Hepatocyte (in vitro differentiated cells): ENCODE measurements at regions not wholly inside any gene's neighbourhood (a gene's known extent, or its start where the extent isn't known, plus 50 kb on each side); places are given as distances from the start of the nearest gene placed in this dataset.

Experiments
- DNase-seq: peaks from one replicate; pipeline ENCODE4 v3.0.0-alpha.2; 2016; ENCODE audit warnings: low spot score
- H2AFZ ChIP-seq: fragments of 200-600 bp; sonication (generic); 2 replicates; pipeline ENCODE4 v1.6.0; 2016; ENCODE audit warnings: antibody characterized with exemption, mild to moderate bottlenecking
- H3K27ac ChIP-seq: fragments of 200-600 bp; sonication (generic); 2 replicates; pipeline ENCODE4 v1.5.1; 2016; ENCODE audit warnings: mild to moderate bottlenecking
- H3K27me3 ChIP-seq: fragments of 200-600 bp; sonication (generic); 2 replicates; pipeline ENCODE4 v1.6.1; 2016
- H3K36me3 ChIP-seq: fragments of 200-600 bp; sonication (generic); replicated peaks from 2 replicates; pipeline ENCODE4 v1.5.1; 2016; ENCODE audit warnings: low read depth; ENCODE audit not compliant: insufficient read depth
- H3K4me1 ChIP-seq: fragments of 200-600 bp; sonication (generic); 2 replicates; pipeline ENCODE4 v1.5.1; 2016; ENCODE audit warnings: mild to moderate bottlenecking, moderate library complexity; ENCODE audit not compliant: insufficient read depth
- H3K4me2 ChIP-seq: fragments of 200-600 bp; sonication (generic); 2 replicates; pipeline ENCODE4 v1.6.0; 2016
- H3K4me3 ChIP-seq: fragments of 200-600 bp; sonication (generic); 2 replicates; pipeline ENCODE4 v1.5.1; 2016; ENCODE audit warnings: mild to moderate bottlenecking
- H3K79me2 ChIP-seq: fragments of 200-600 bp; sonication (generic); 2 replicates; pipeline ENCODE4 v1.6.0; 2017; ENCODE audit warnings: mild to moderate bottlenecking
- H3K9me2 ChIP-seq: fragments of 200-600 bp; sonication (generic); replicated peaks from 2 replicates; pipeline ENCODE4 v1.6.0; 2017; ENCODE audit warnings: mild to moderate bottlenecking; ENCODE audit not compliant: insufficient read depth
- H3K9me3 ChIP-seq: fragments of 200-600 bp; sonication (generic); 2 replicates; pipeline ENCODE4 v1.5.1; 2016; ENCODE audit warnings: low read depth, mild to moderate bottlenecking
- H4K20me1 ChIP-seq: fragments of 200-600 bp; sonication (generic); 2 replicates; pipeline ENCODE4 v1.6.0; 2016; ENCODE audit warnings: mild to moderate bottlenecking; ENCODE audit not compliant: insufficient read depth, poor library complexity, severe bottlenecking
- CTCF ChIP-seq: fragments of 200-600 bp; sonication (generic); IDR thresholded peaks from 2 replicates; pipeline ENCODE4 v1.5.1; 2016; ENCODE audit warnings: antibody characterized with exemption, mild to moderate bottlenecking; ENCODE audit not compliant: poor library complexity
- EZH2 ChIP-seq: fragments of 200-600 bp; sonication (generic); IDR thresholded peaks from 2 replicates; pipeline ENCODE4 v1.6.1; 2016; ENCODE audit warnings: antibody characterized with exemption, mild to moderate bottlenecking, borderline replicate concordance
- EZH2phosphoT487 ChIP-seq: fragments of 200-600 bp; sonication (generic); IDR thresholded peaks from one replicate; pipeline ENCODE4 v1.6.1; 2018; ENCODE audit warnings: antibody characterized with exemption, mild to moderate bottlenecking, low read depth, moderate library complexity; ENCODE audit not compliant: unreplicated experiment, severe bottlenecking
- WGBS: methylation state at CpG from one replicate; pipeline ENCODE4 v1.1.6; 2016; ENCODE audit warnings: low lambda C conversion rate; ENCODE audit errors: missing lambda C conversion rate; 5-methylcytosine and 5-hydroxymethylcytosine counted together

DNA sequence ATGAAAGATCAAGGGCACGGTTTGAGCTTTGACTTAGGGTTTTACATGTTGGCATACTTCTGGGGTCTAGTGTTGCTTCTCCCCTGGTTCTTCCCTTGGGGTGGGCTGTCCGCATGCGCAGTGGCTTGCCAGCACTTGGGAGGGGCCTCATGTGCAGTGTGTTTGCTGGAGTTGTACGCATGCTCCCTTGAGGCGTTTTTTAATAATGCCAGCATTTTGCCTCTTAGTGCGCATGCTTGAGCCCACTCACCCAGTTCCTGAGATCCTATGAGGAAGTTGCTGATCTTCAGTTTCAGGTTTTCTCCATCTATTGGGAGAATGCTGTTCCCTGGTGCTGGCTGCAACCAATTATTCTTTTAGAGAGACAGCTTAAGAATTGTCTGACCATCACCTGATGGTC is 113.4 kb upstream of the GPR141 start:
- Histone ChIP-seq H4K20me1 (no peaks in the 10 kb centered on the region), H2AFZ (no peak overlapping the region), H3K9me3 (no peaks in the 10 kb centered on the region), H3K4me3 (no peak overlapping the region), H3K4me1 (no peaks in the 10 kb centered on the region), H3K79me2 (no peaks in the 10 kb centered on the region), H3K9me2 (no peaks in the 10 kb centered on the region), H3K27ac (no peak overlapping the region), H3K4me2 (no peak overlapping the region), H3K27me3 (no peaks in the 10 kb centered on the region), H3K36me3 (no peaks in the 10 kb centered on the region)
- no peak for TF ChIP-seq EZH2phosphoT487
- TF ChIP-seq CTCF, result no peak
- TF ChIP-seq EZH2, result no peak
- DNase-seq, result no peak
- 98% methylated on average over 6 of the region's 6 CpGs for WGBS

DNA sequence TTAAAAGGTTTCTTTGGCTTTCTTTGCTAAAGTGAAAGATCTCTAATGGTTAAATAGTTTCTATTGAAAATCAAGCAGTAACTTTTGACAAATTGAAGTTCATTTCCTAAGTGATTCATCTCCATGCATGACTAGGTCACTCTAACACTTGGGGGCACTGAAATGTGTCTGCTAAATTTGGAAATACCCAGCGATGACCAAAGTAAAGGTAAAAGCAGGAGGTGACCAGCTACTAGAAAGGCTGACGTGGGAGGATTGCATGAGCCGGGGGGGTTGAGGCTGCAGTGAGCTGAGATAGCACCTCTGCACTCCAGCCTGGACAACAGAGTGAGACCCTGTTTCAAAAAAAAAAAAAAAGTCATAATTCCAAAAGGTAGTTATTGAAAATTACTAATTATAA is 111.8 kb upstream of the GPR141 start:
- no peak for TF ChIP-seq CTCF
- no peak for TF ChIP-seq EZH2
- TF ChIP-seq EZH2phosphoT487, result no peak
- Histone ChIP-seq H3K4me1 (no peaks in the 10 kb centered on the region), H3K4me3 (no peak overlapping the region), H3K9me2 (no peaks in the 10 kb centered on the region), H3K27ac (no peak overlapping the region), H3K4me2 (no peak overlapping the region), H3K9me3 (no peaks in the 10 kb centered on the region), H2AFZ (no peak overlapping the region), H4K20me1 (no peaks in the 10 kb centered on the region), H3K27me3 (no peaks in the 10 kb centered on the region), H3K36me3 (no peaks in the 10 kb centered on the region), H3K79me2 (no peaks in the 10 kb centered on the region)
- WGBS, result 89% methylated on average over 3 of the region's 3 CpGs
- DNase-seq, result no peak

DNA sequence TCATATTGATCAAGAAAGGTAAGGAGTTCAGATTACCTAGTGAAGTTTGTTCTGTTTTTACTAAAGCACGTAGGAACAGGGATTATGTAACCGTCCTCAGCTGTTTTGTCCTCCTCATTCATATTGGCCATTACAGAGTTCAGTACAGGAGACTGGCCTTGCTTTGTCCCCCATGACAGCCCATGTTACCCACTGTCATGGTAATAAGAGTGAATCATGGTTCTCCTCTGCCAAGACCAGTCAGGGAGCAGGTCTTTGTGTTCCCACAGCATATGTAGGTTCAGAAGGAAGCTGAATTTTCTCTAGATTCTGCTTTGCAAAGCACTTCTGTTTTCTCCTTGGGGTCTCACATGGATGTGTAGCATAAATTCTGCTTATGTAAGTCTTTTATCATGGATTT is 106.2 kb upstream of the GPR141 start:
- Histone ChIP-seq H3K4me1 (no peaks in the 10 kb centered on the region), H3K9me2 (no peaks in the 10 kb centered on the region), H3K27me3 (no peaks in the 10 kb centered on the region), H4K20me1 (no peaks in the 10 kb centered on the region), H2AFZ (no peak overlapping the region), H3K79me2 (no peaks in the 10 kb centered on the region), H3K4me3 (no peak overlapping the region), H3K4me2 (no peak overlapping the region), H3K9me3 (no peaks in the 10 kb centered on the region), H3K36me3 (no peaks in the 10 kb centered on the region), H3K27ac (no peak overlapping the region)
- WGBS, result 65% methylated on average over 2 of the region's 2 CpGs
- TF ChIP-seq EZH2, result no peak
- no peak for DNase-seq

DNA sequence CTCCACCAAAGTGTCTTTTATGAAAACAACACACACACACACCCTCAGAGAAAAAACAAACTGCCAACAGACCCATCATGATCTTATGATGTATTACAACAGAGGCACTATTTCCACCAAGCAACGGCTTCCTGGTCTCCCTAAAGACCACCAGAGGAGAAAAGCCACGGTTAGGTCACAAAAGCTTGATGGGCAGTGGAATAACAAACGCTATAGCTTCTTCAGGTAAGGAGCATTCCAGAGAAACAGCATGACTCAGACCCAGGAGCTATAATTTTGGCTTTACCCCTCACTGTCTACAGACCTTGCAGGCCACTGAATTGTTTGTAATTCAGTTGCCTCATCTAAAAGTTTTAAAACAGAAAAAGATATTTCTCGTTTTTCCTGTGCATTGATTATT is 105.7 kb upstream of the GPR141 start:
- no peak overlapping the region for H2AFZ ChIP-seq
- no peaks in the 10 kb centered on the region for H4K20me1 ChIP-seq
- H3K4me3 ChIP-seq, result no peak overlapping the region
- 40% methylated on average over 4 of the region's 4 CpGs for WGBS
- no peaks in the 10 kb centered on the region for H3K79me2 ChIP-seq
- TF ChIP-seq CTCF, result no peak
- TF ChIP-seq EZH2phosphoT487, result no peak
- no peak for TF ChIP-seq EZH2
- H3K9me3 ChIP-seq, result no peaks in the 10 kb centered on the region
- H3K4me2 ChIP-seq, result no peak overlapping the region
- no peak for DNase-seq
- H3K9me2 ChIP-seq, result no peaks in the 10 kb centered on the region
- no peak overlapping the region for H3K27ac ChIP-seq
- H3K36me3 ChIP-seq, result no peaks in the 10 kb centered on the region
- no peaks in the 10 kb centered on the region for H3K27me3 ChIP-seq
- H3K4me1 ChIP-seq, result no peaks in the 10 kb centered on the region
